Upper lobe of right lung (tissue), 1 donor: ENCODE measurements at regions not wholly inside any gene's neighbourhood (a gene's known extent, or its start where the extent isn't known, plus 50 kb on each side); places are given as distances from the start of the nearest gene placed in this dataset.

Experiments
- ATAC-seq: fragments of 200-7000 bp; cut with Tn5 transposase; one replicate; pipeline ENCODE4 v1.9.1; 2020; ENCODE audit warnings: mild to moderate bottlenecking, moderate library complexity
- DNase-seq: peaks from one replicate; pipeline ENCODE4 v3.0.0-alpha.2; 2020
- H3K27ac ChIP-seq: fragments of 200-600 bp; one replicate; pipeline ENCODE4 v1.8.0; 2022
- H3K27me3 ChIP-seq: fragments of 200-600 bp; one replicate; pipeline ENCODE4 v1.8.0; 2022; ENCODE audit warnings: mild to moderate bottlenecking
- H3K36me3 ChIP-seq: fragments of 200-600 bp; one replicate; pipeline ENCODE4 v1.8.0; 2022
- H3K4me1 ChIP-seq: fragments of 200-600 bp; one replicate; pipeline ENCODE4 v1.8.0; 2022
- H3K4me3 ChIP-seq: fragments of 200-600 bp; one replicate; pipeline ENCODE4 v1.8.0; 2022; ENCODE audit warnings: mild to moderate bottlenecking
- H3K9me3 ChIP-seq: fragments of 200-600 bp; one replicate; pipeline ENCODE4 v1.8.0; 2022
- intact Hi-C: fragments of 100-400 bp; cut with DNase I; formaldehyde crosslinking; loops from one replicate; pipeline ENCODE4 v1.11.0; 2022
- TF ChIP-seq, protein P1 (sequence below): fragments of 200-600 bp; IDR thresholded peaks from one replicate; pipeline ENCODE4 v1.8.0; 2022; ENCODE audit warnings: antibody characterized with exemption
- donor health status: DM: no; HTN: yes; CAD: no; lungs with severe emphysema.

DNA sequence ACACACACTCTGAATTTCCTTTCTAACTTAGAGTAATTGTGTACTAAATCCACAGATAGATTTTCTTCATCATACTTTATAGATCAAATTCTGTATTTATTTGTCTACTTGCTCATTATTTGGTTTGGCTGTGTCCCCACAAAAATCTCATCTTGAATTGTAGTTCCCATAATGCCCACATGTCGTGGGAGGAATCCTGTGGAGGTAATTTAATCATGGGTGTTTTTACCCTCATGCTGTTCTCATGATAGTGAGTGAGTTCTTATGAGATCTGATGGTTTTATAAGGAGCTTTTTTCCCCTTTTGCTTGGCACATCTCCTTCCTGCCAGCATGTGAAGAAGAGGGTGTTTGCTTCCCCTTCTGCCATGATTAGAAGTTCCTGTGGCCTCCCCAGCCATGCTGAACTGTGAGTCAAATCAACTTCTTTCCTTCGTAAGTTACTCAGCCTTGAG lies 198.3 kb upstream of the TGFBR2 start:
- no peak for DNase-seq
- intact Hi-C loops, result no loop called here
- TF ChIP-seq, protein P1, sequence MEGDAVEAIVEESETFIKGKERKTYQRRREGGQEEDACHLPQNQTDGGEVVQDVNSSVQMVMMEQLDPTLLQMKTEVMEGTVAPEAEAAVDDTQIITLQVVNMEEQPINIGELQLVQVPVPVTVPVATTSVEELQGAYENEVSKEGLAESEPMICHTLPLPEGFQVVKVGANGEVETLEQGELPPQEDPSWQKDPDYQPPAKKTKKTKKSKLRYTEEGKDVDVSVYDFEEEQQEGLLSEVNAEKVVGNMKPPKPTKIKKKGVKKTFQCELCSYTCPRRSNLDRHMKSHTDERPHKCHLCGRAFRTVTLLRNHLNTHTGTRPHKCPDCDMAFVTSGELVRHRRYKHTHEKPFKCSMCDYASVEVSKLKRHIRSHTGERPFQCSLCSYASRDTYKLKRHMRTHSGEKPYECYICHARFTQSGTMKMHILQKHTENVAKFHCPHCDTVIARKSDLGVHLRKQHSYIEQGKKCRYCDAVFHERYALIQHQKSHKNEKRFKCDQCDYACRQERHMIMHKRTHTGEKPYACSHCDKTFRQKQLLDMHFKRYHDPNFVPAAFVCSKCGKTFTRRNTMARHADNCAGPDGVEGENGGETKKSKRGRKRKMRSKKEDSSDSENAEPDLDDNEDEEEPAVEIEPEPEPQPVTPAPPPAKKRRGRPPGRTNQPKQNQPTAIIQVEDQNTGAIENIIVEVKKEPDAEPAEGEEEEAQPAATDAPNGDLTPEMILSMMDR, result peak; percentile 4
- Histone ChIP-seq H3K9me3 (no peaks in the 10 kb centered on the region), H3K27ac (no peak overlapping the region), H3K27me3 (no peaks in the 10 kb centered on the region), H3K4me1 (no peaks in the 10 kb centered on the region), H3K4me3 (no peak overlapping the region), H3K36me3 (no peaks in the 10 kb centered on the region)
- ATAC-seq, result no peak

DNA sequence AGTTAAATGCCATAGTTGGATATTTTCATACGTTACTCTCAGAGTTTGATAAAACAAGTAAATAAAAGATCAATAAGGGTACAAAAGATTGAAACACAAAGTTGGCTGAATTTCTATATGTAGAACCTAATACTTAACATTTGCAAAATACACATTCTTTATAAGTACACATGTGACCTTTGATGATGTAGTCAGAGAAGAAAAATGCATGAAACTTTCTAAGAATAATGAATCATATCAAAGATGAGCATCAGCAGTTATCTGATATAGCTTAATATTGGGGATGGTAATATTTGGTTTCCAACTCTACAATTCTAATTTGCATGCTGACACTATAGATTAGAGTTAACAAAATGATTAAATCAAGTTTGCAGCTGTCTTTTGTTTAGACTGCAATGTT lies 188.0 kb upstream of the TGFBR2 start:
- no peaks in the 10 kb centered on the region for H3K9me3 ChIP-seq
- H3K4me1 ChIP-seq, result no peaks in the 10 kb centered on the region
- ATAC-seq, result no peak
- DNase-seq, result no peak
- no peak overlapping the region for H3K27ac ChIP-seq
- intact Hi-C loops, result no loop called here
- H3K36me3 ChIP-seq, result no peaks in the 10 kb centered on the region
- H3K4me3 ChIP-seq, result no peak overlapping the region
- H3K27me3 ChIP-seq, result no peaks in the 10 kb centered on the region
- TF ChIP-seq, protein P1, result no peak

DNA sequence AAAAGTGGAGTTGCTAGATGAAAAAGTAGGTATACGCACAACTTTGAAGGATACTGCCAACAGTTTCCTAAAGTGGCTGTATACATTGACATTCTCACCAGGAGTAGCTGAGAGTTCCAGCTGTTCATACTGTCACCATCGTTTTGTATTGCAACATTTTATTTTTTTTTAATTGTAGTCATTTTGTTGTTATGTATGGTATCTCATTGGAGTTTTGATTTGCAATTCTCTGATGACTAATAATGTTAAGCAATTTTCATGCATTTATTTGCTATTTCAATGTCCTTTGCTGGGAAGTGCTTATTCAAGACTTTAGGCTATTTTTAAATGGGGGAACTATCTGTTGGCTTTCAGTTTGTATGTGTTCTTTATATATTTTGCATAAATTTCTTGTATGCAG lies 185.1 kb upstream of the TGFBR2 start:
- DNase-seq (no peak), ATAC-seq (no peak)
- no peak overlapping the region for H3K27ac ChIP-seq
- H3K9me3 ChIP-seq, result no peaks in the 10 kb centered on the region
- TF ChIP-seq, protein P1, result no peak
- no peak overlapping the region for H3K4me3 ChIP-seq
- no peaks in the 10 kb centered on the region for H3K27me3 ChIP-seq
- no peaks in the 10 kb centered on the region for H3K36me3 ChIP-seq
- no peaks in the 10 kb centered on the region for H3K4me1 ChIP-seq
- intact Hi-C loops, result no loop called here

DNA sequence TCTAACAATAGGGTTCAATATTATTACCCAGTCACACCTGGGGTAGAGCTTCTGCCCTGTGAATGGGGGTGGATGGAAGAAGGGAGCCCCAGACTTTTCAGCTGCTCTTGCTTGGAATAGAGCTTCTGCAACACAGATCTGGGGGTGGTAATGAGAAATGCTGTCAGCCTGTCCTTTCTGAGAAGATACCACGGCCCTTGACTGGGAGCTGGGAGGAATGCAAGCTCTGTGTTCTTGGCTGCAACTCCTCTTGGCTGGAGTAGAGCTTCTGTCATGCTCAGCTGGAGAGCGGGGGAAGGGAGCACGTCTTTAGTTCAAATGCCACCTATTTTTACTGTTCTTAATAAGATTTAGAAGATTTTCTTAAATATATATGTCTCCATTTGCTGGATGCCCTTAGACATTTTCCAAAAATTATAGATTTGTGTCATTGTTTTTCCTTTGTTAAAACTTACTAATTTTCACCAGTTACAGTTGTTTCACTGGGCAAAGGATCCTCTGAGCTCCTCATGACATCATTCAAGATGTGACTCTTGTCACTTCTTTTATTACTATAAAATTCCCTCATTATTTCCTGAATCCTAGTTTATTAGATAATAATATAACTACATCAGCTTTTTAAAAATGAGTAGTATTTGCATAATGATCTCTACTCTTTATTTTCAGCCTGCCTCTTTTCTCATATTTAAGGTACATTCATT lies 180.0 kb upstream of the TGFBR2 start:
- no peaks in the 10 kb centered on the region for H3K9me3 ChIP-seq
- H3K4me1 ChIP-seq, result no peaks in the 10 kb centered on the region
- ATAC-seq (peak; percentile 67), DNase-seq (no peak)
- H3K4me3 ChIP-seq, result no peak overlapping the region
- H3K36me3 ChIP-seq, result no peaks in the 10 kb centered on the region
- TF ChIP-seq, protein P1, result no peak
- no peaks in the 10 kb centered on the region for H3K27me3 ChIP-seq
- H3K27ac ChIP-seq, result peak overlapping the region; percentile 0
- intact Hi-C loops, result no loop called here

DNA sequence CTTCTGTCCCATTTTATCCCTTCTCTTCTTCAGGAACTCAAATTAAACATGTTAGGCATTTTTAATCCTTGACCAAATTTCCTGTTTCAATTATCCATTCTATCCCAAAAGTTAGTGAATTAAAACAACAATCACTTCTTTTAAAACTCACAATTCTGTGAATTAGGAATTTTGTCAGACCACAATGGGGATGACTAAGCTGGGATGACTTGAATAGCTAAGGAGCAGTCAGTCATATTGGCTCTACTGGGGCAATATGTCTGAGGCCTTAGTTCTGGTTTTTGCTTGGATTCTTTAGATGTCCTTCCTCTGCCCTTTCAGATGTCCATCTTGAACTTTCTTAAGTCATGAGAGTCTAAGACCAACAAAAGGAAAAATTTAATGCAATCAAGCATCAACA lies 178.2 kb upstream of the TGFBR2 start:
- ATAC-seq (no peak), DNase-seq (no peak)
- Histone ChIP-seq H3K27ac (no peak overlapping the region), H3K4me1 (no peaks in the 10 kb centered on the region), H3K9me3 (no peaks in the 10 kb centered on the region), H3K36me3 (no peaks in the 10 kb centered on the region), H3K27me3 (no peaks in the 10 kb centered on the region), H3K4me3 (no peak overlapping the region)
- TF ChIP-seq, protein P1, result no peak
- intact Hi-C loops, result no loop called here
